K562 (cell line): ENCODE measurements at regions not wholly inside any gene's neighbourhood (a gene's known extent, or its start where the extent isn't known, plus 50 kb on each side); places are given as distances from the start of the nearest gene placed in this dataset.

Experiments used
- ATAC-seq: fragments of 200-7000 bp; cut with Tn5 transposase; 3 replicates; pipeline ENCODE4 v1.9.1; 2020; ENCODE audit warnings: moderate library complexity
- BruUV-seq: library from RNA; stranded (reverse); fragments of 400-500 nt; replicated peaks from 2 replicates; lab custom pipeline; 2021; lab: Mats Ljungman, UMichigan
- CTCF ChIA-PET: fragments of 300-600 bp; formaldehyde crosslinking; extraction: SDS; loops from one replicate; lab custom pipeline; 2021; ENCODE audit warnings: low intra/inter-chr PET ratio; lab: Yijun Ruan, JAX
- POLR2A ChIA-PET: fragments of 300-600, 350-650 bp; sonication (Branson Sonifier 250); formaldehyde crosslinking; extraction: SDS; loops from one replicate; lab custom pipeline; 2021; ENCODE audit warnings: antibody characterized with exemption, inconsistent platforms; lab: Yijun Ruan, JAX
- DNase-seq, 4 experiments: peaks; one replicate each; pipeline versions ENCODE4 v3.0.0 to v3.0.0-alpha.2; 2011 to 2018; ENCODE audit warnings: low spot score in 3 of 4, mixed read lengths in 3 of 4; ENCODE audit errors: extremely low read depth in 1 of 4
- FAIRE-seq: peaks from 2 replicates; lab custom pipeline; 2011; peaks lifted over from hg19 to GRCh38; lab: Jason Lieb, UNC
- H2AFZ ChIP-seq: 2 replicates; pipeline ENCODE4 v1.6.0; 2011; ENCODE audit warnings: low read depth, low read length, control low read depth, inconsistent platforms
- H3K27ac ChIP-seq: fragments of 200-600 bp; 3 replicates; pipeline ENCODE4 v1.8.0; 2011; ENCODE audit warnings: low read depth, mild to moderate bottlenecking, control low read depth, inconsistent platforms, low read length, moderate library complexity, mixed read lengths; ENCODE audit errors: extremely low read depth
- H3K27me3 ChIP-seq, 2 experiments: fragments of 300-600 bp in 1 of 2; 2 replicates in 1 of 2; 3 replicates in 1 of 2; pipeline versions ENCODE4 v1.6.0 to v1.8.0; 2011; ENCODE audit warnings: inconsistent platforms in 2 of 2, low read length in 2 of 2, mild to moderate bottlenecking in 1 of 2, mixed read lengths in 1 of 2, moderate library complexity in 1 of 2; ENCODE audit not compliant: control insufficient read depth in 2 of 2, insufficient read depth in 2 of 2
- H3K36me3 ChIP-seq: fragments of 300-600 bp; 3 replicates; pipeline ENCODE4 v1.8.0; 2011; ENCODE audit warnings: mild to moderate bottlenecking, low read length, inconsistent platforms; ENCODE audit not compliant: control insufficient read depth, insufficient read depth
- H3K4me1 ChIP-seq, 2 experiments: fragments of 200-600 bp in 1 of 2; replicated peaks in 1 of 2; 2 replicates in 1 of 2; 3 replicates in 1 of 2; pipeline versions ENCODE4 v1.5.1 to v1.8.0; 2011; ENCODE audit warnings: inconsistent platforms in 2 of 2, low read length in 2 of 2, mild to moderate bottlenecking in 1 of 2, mixed read lengths in 1 of 2, moderate library complexity in 1 of 2; ENCODE audit not compliant: control insufficient read depth in 2 of 2, insufficient read depth in 2 of 2
- H3K4me2 ChIP-seq: 2 replicates; pipeline ENCODE4 v1.6.1; 2011; ENCODE audit warnings: low read length, control low read depth, inconsistent platforms, mixed read lengths; ENCODE audit not compliant: insufficient read depth
- H3K4me3 ChIP-seq: fragments of 200-600 bp; sonication (generic), shearing (Covaris generic); 2 replicates; pipeline ENCODE4 v1.5.1; 2016; ENCODE audit warnings: control low read depth, inconsistent platforms
- H3K79me2 ChIP-seq: fragments of 200-600 bp; 3 replicates; pipeline ENCODE4 v1.8.0; 2011; ENCODE audit warnings: low read length, inconsistent platforms; ENCODE audit not compliant: control insufficient read depth, insufficient read depth
- H3K9ac ChIP-seq, 2 experiments: 2 replicates each; pipeline versions ENCODE4 v1.6.0 to v1.6.1; 2011; ENCODE audit warnings: low read depth in 2 of 2, low read length in 2 of 2, control low read depth in 1 of 2, inconsistent platforms in 1 of 2, mild to moderate bottlenecking in 1 of 2, mixed read lengths in 1 of 2; ENCODE audit not compliant: insufficient read depth in 1 of 2
- H3K9me1 ChIP-seq: one replicate; pipeline ENCODE4 v1.6.0; 2011; ENCODE audit warnings: inconsistent platforms, mild to moderate bottlenecking, low read length, moderate library complexity; ENCODE audit not compliant: control insufficient read depth, insufficient read depth
- H3K9me3 ChIP-seq: replicated peaks from 2 replicates; pipeline ENCODE4 v1.5.1; 2011; ENCODE audit warnings: low read depth, low read length, inconsistent platforms; ENCODE audit not compliant: control insufficient read depth, insufficient read depth
- H4K20me1 ChIP-seq: replicated peaks from 2 replicates; pipeline ENCODE4 v1.6.1; 2011; ENCODE audit warnings: low read length, inconsistent platforms, mixed read lengths; ENCODE audit not compliant: control insufficient read depth, insufficient read depth
- ARID1B ChIP-seq: fragments of 450-650 bp; IDR thresholded peaks from 2 replicates; pipeline ENCODE4 v1.6.1; 2016; ENCODE audit warnings: antibody characterized with exemption, mild to moderate bottlenecking, inconsistent platforms
- CBX3 ChIP-seq, 2 experiments: IDR thresholded peaks; 1 replicate in 1 of 2; 2 replicates in 1 of 2; pipeline ENCODE4 v1.6.1; 2012; ENCODE audit warnings: inconsistent platforms in 2 of 2, low read length in 2 of 2, borderline replicate concordance in 1 of 2, control low read depth in 1 of 2
- COPS2 ChIP-seq: fragments of 450-650 bp; conservative IDR thresholded peaks from 2 replicates; pipeline ENCODE4 v1.6.1; 2016; ENCODE audit warnings: mild to moderate bottlenecking, moderate library complexity
- HES1 ChIP-seq: fragments of 450-650 bp; IDR thresholded peaks from 2 replicates; pipeline ENCODE4 v1.6.1; 2016; ENCODE audit warnings: low read depth, mild to moderate bottlenecking, moderate library complexity
- HLTF ChIP-seq: fragments of 450-650 bp; IDR thresholded peaks from 2 replicates; pipeline ENCODE4 v1.6.1; 2016
- KLF1 ChIP-seq: fragments of 450-650 bp; IDR thresholded peaks from 2 replicates; pipeline ENCODE4 v1.6.1; 2016; ENCODE audit warnings: missing genetic modification characterization, missing compliant biosample characterization
- PHB2 ChIP-seq: fragments of 450-650 bp; IDR thresholded peaks from 2 replicates; pipeline ENCODE4 v1.6.1; 2017; ENCODE audit warnings: low read depth
- RCOR1 ChIP-seq, 2 experiments: IDR thresholded peaks; 2 replicates each; pipeline ENCODE4 v1.6.1; 2012; ENCODE audit warnings: low read depth in 2 of 2, low read length in 2 of 2, borderline replicate concordance in 1 of 2, improper control_type of control experiment in 1 of 2
- SMC3 ChIP-seq: conservative IDR thresholded peaks from 2 replicates; pipeline ENCODE4 v1.6.1; 2011; ENCODE audit warnings: low read depth, low read length, improper control_type of control experiment; ENCODE audit not compliant: insufficient read depth
- SREBF1 ChIP-seq: fragments of 150-350 bp; IDR thresholded peaks from 2 replicates; pipeline ENCODE4 v1.6.1; 2014; ENCODE audit warnings: antibody characterized with exemption, low read depth, low read length, borderline replicate concordance
- TCF7L2 ChIP-seq: fragments of 150-350 bp; IDR thresholded peaks from 2 replicates; pipeline ENCODE4 v1.6.1; 2016; ENCODE audit warnings: low read depth, mild to moderate bottlenecking, low read length, moderate library complexity
- TRIM28 ChIP-seq: fragments of 450-650 bp; IDR thresholded peaks from 2 replicates; pipeline ENCODE4 v1.6.1; 2017
- XRCC5 ChIP-seq: fragments of 200-400 bp; formaldehyde crosslinking; IDR thresholded peaks from 2 replicates; pipeline ENCODE4 v1.6.1; 2017; ENCODE audit warnings: low read depth, mild to moderate bottlenecking, low read length
- ZBTB34 ChIP-seq: fragments of 250-450 bp; sonication (Bioruptor Pico); IDR thresholded peaks from 2 replicates; pipeline ENCODE4 v1.8.0; 2021; ENCODE audit warnings: mild to moderate bottlenecking, moderate library complexity
- ZKSCAN3 ChIP-seq: fragments of 250-450 bp; sonication (Bioruptor Pico); IDR thresholded peaks from 2 replicates; pipeline ENCODE4 v1.4.0; 2020
- ZNF589 ChIP-seq: fragments of 200-800 bp; sonication (Bioruptor generic); IDR thresholded peaks from 2 replicates; pipeline ENCODE4 v1.6.1; 2016; ENCODE audit warnings: low read depth, missing genetic modification characterization, missing compliant biosample characterization
- ZNF766 ChIP-seq: fragments of 200-800 bp; sonication (Bioruptor generic); conservative IDR thresholded peaks from 2 replicates; pipeline ENCODE4 v1.6.1; 2016; ENCODE audit warnings: missing genetic modification characterization, missing compliant biosample characterization
- ZZZ3 ChIP-seq: fragments of 450-650 bp; IDR thresholded peaks from 2 replicates; pipeline ENCODE4 v1.6.1; 2016; ENCODE audit warnings: antibody characterized with exemption, mild to moderate bottlenecking, moderate library complexity
- WGBS: fragments of 100-300 bp; shearing (Covaris generic); methylation state at CpG from one replicate; pipeline ENCODE4 v1.1.6; 2016; ENCODE audit warnings: low coverage, mixed read lengths; ENCODE audit not compliant: insufficient coverage; ENCODE audit errors: missing lambda C conversion rate; 5-methylcytosine and 5-hydroxymethylcytosine counted together
- in situ Hi-C: fragments of 300-500 bp; cut with MboI; formaldehyde crosslinking; loops from 4 replicates; pipeline ENCODE4 v1.15.0; 2018; ENCODE audit warnings: inconsistent platforms, mixed read lengths
- intact Hi-C: fragments of 100-400 bp; cut with micrococcal nuclease; formaldehyde crosslinking; loops from 2 replicates; pipeline ENCODE4 v1.14.2; 2022
- TF ChIP-seq, protein P1 (sequence below): fragments of 450-650 bp; IDR thresholded peaks from 2 replicates; pipeline ENCODE4 v1.6.1; 2018; ENCODE audit not compliant: partially characterized antibody

- no peak overlapping the region for H3K4me3 ChIP-seq
- H3K27me3 ChIP-seq: peaks cover 0 to 3% of the 10 kb centered on the region in 2 experiments; a peak in 1 of 5 replicates
- FAIRE-seq: no peak
- H3K36me3 ChIP-seq: no peaks in the 10 kb centered on the region
- no TSS peak for BruUV-seq
- H4K20me1 ChIP-seq: no peaks in the 10 kb centered on the region
- H3K9me1 ChIP-seq: no peaks in the 10 kb centered on the region
- TF ChIP-seq HES1 (no peak), KLF1 (tag) (no peak), ZZZ3 (no peak), SMC3 (no peak), CBX3 (IDR thresholded peaks at IDR 0.05; ENCODE audit: borderline replicate concordance in 1 of 2, low read length in 2 of 2) (no peak), COPS2 (no peak), TCF7L2 (no peak), HLTF (no peak), XRCC5 (no peak), SREBF1 (no peak), RCOR1 (IDR thresholded peaks at IDR 0.05; ENCODE audit: borderline replicate concordance in 1 of 2, low read depth in 2 of 2, low read length in 2 of 2) (no peak), TRIM28 (no peak), ZKSCAN3 (no peak), ZNF589 (no peak), PHB2 (no peak), ARID1B (no peak), ZBTB34 (CRISPR knock-in tag) (no peak), ZNF766 (no peak)
- TF ChIP-seq, protein P1, sequence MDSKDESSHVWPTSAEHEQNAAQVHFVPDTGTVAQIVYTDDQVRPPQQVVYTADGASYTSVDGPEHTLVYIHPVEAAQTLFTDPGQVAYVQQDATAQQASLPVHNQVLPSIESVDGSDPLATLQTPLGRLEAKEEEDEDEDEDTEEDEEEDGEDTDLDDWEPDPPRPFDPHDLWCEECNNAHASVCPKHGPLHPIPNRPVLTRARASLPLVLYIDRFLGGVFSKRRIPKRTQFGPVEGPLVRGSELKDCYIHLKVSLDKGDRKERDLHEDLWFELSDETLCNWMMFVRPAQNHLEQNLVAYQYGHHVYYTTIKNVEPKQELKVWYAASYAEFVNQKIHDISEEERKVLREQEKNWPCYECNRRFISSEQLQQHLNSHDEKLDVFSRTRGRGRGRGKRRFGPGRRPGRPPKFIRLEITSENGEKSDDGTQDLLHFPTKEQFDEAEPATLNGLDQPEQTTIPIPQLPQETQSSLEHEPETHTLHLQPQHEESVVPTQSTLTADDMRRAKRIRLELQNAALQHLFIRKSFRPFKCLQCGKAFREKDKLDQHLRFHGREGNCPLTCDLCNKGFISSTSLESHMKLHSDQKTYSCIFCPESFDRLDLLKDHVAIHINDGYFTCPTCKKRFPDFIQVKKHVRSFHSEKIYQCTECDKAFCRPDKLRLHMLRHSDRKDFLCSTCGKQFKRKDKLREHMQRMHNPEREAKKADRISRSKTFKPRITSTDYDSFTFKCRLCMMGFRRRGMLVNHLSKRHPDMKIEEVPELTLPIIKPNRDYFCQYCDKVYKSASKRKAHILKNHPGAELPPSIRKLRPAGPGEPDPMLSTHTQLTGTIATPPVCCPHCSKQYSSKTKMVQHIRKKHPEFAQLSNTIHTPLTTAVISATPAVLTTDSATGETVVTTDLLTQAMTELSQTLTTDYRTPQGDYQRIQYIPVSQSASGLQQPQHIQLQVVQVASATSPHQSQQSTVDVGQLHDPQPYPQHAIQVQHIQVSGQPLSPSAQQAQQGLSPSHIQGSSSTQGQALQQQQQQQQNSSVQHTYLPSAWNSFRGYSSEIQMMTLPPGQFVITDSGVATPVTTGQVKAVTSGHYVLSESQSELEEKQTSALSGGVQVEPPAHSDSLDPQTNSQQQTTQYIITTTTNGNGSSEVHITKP: no peak
- TF ChIP-seq, all 486 proteins: peak for 0
- intact Hi-C loops (no loop called here), in situ Hi-C loops (no loop called here)
- Histone ChIP-seq H3K4me2 (no peak overlapping the region), H3K9ac (no peak overlapping the region), H2AFZ (no peak overlapping the region), H3K4me1 (no peaks in the 10 kb centered on the region), H3K27ac (no peak overlapping the region), H3K79me2 (no peaks in the 10 kb centered on the region), H3K9me3 (no peaks in the 10 kb centered on the region)
- CTCF ChIA-PET: no interaction called here
- DNase-seq: no peak
- ATAC-seq: no peak
- POLR2A ChIA-PET: interaction anchor here (0.6 kb wide), 1 partner anchor 929 kb away, joined by 3 read pairs; no protein-coding TSS in a partner anchor
- WGBS: 0% methylated on average over 7 of the region's 10 CpGs
Measured at GRCh38 chr10:130659528-130659927, 523.3 kb downstream of the GLRX3 start.
